ENCODE measurements at regions not wholly inside any gene's neighbourhood (a gene's known extent, or its start where the extent isn't known, plus 50 kb on each side); places are given as distances from the start of the nearest gene placed in this dataset.

DNA sequence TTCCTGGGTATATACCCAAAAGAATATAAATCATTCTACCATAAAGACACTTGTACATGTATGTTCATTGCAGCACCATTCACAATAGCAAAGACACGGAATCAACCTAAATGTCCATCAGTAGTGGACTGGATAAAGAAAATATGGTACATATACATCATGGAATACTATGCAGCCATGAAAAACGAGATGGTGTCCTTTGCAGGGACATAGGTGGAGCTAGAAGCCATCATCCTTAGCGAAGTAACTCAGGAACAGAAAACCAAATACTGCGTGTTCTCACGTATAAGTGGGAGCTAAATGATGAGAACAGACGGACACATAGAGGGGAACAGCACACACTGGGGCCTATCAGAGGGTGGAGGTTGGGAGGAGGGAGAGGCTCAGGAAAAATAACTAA lies 183.7 kb upstream of the CELF2 start:
- H3K27me3 ChIP-seq (ENCODE audit: control insufficient read depth in 2 of 2, insufficient read depth in 2 of 2, low read length in 2 of 2): no peaks in the 10 kb centered on the region
- ChIA-PET POLR2A (no interaction called here), CTCF (no interaction called here)
- FAIRE-seq (no peak), DNase-seq (ENCODE audit: low read depth, low spot score) (no peak)
- H3K27ac ChIP-seq (ENCODE audit: insufficient read depth, low read depth, low read length): no peak overlapping the region
- H3K9me3 ChIP-seq (replicated peaks; ENCODE audit: control insufficient read depth, insufficient read depth, low read length): no peaks in the 10 kb centered on the region
- H2AFZ ChIP-seq (ENCODE audit: low read depth, low read length): no peak overlapping the region
- no peaks in the 10 kb centered on the region for H3K36me3 ChIP-seq (ENCODE audit: control insufficient read depth in 2 of 2, extremely low read depth in 1 of 2, insufficient read depth in 2 of 2, low read length in 2 of 2)
- dilution Hi-C loops (cut with MboI; ENCODE audit: extremely low pct_ligation_motif_present, low sequenced_read_pairs) (no loop called here), intact Hi-C loops (cut with micrococcal nuclease) (loop anchor here (5.0 kb wide), 1 partner anchor 337 kb away; no protein-coding TSS in a partner anchor)
- BruUV-seq (replicated peaks): no TSS peak
- no peak overlapping the region for H3K9ac ChIP-seq (replicated peaks; ENCODE audit: extremely low read depth, insufficient read depth, low read length)
- H4K20me1 ChIP-seq (replicated peaks; ENCODE audit: control insufficient read depth, extremely low read depth, insufficient read depth, low read length): no peaks in the 10 kb centered on the region
- H3K4me1 ChIP-seq (ENCODE audit: control insufficient read depth, extremely low read depth, insufficient read depth, low read length): peaks cover 22% of the 10 kb centered on the region
- H3K4me3 ChIP-seq (replicated peaks in 1 of 3; ENCODE audit: insufficient read depth in 1 of 3, low read depth in 1 of 3, low read length in 3 of 3): no peak overlapping the region
- no peaks in the 10 kb centered on the region for H3K9me1 ChIP-seq (replicated peaks; ENCODE audit: control insufficient read depth, extremely low read depth, insufficient read depth, low read length)
- H3K4me2 ChIP-seq (ENCODE audit: insufficient read depth, low read length): no peak overlapping the region
- no peaks in the 10 kb centered on the region for H3K79me2 ChIP-seq (ENCODE audit: control insufficient read depth, insufficient read depth, low read length)
- TF ChIP-seq MYC (IDR thresholded peaks at IDR 0.05; ENCODE audit: low read depth, low read length): no peak
- TF ChIP-seq POLR2AphosphoS5 (IDR thresholded peaks at IDR 0.05; ENCODE audit: insufficient read depth, low read depth, low read length): no peak
- TF ChIP-seq JUN (IDR thresholded peaks at IDR 0.05; ENCODE audit: borderline replicate concordance, insufficient read depth, insufficient read length, low read depth): no peak
- no peak for TF ChIP-seq GATA2 (IDR thresholded peaks at IDR 0.05; ENCODE audit: insufficient read depth, insufficient read length, low read depth, low read length)
- TF ChIP-seq, protein P1, sequence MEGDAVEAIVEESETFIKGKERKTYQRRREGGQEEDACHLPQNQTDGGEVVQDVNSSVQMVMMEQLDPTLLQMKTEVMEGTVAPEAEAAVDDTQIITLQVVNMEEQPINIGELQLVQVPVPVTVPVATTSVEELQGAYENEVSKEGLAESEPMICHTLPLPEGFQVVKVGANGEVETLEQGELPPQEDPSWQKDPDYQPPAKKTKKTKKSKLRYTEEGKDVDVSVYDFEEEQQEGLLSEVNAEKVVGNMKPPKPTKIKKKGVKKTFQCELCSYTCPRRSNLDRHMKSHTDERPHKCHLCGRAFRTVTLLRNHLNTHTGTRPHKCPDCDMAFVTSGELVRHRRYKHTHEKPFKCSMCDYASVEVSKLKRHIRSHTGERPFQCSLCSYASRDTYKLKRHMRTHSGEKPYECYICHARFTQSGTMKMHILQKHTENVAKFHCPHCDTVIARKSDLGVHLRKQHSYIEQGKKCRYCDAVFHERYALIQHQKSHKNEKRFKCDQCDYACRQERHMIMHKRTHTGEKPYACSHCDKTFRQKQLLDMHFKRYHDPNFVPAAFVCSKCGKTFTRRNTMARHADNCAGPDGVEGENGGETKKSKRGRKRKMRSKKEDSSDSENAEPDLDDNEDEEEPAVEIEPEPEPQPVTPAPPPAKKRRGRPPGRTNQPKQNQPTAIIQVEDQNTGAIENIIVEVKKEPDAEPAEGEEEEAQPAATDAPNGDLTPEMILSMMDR (IDR thresholded peaks at IDR 0.05; ENCODE audit: extremely low read depth in 1 of 2, insufficient read depth in 1 of 2, low read depth in 1 of 2, low read length in 2 of 2): no peak
- no peak for TF ChIP-seq POLR2A (IDR thresholded peaks at IDR 0.05; ENCODE audit: low read depth, low read length)
- no peak for TF ChIP-seq FOS (IDR thresholded peaks at IDR 0.05; ENCODE audit: borderline replicate concordance, insufficient read depth, low read length)
- TF ChIP-seq, protein P2, sequence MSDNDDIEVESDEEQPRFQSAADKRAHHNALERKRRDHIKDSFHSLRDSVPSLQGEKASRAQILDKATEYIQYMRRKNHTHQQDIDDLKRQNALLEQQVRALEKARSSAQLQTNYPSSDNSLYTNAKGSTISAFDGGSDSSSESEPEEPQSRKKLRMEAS (IDR thresholded peaks at IDR 0.05; ENCODE audit: insufficient read depth, insufficient read length): no peak
- no peak for TF ChIP-seq EZH2 (IDR thresholded peaks at IDR 0.05; ENCODE audit: borderline replicate concordance, low read depth, low read length, severe bottlenecking)

All from endothelial cell of umbilical vein (primary cell).